NCI-H524 treated with DMSO at 0.1 percent for 48 hours (cell line): ENCODE measurements at regions not wholly inside any gene's neighbourhood (a gene's known extent, or its start where the extent isn't known, plus 50 kb on each side); places are given as distances from the start of the nearest gene placed in this dataset.
A peak's percentile ranks its signal among the peaks of the same experiment; 100 is the strongest.
"Not testable (repeated sequence)": the region's sequence is repeated elsewhere in the genome, so short reads cannot be mapped to it uniquely, and the experiment has no call there.

Experiments
- DNase-seq: peaks from one replicate; lab custom pipeline; 2025; lab: John Stamatoyannopoulos, UW

- peak; percentile 36 for DNase-seq
Observed at GRCh38 chr18:76721207-76721996, 101.0 kb upstream of the ZNF236 start.

- DNase-seq = no peak
Observed at GRCh38 chr18:76720683-76721082, 101.7 kb upstream of the ZNF236 start.

GRCh38 chr18:76715012-76715610 lies 107.2 kb upstream of the ZNF236 start:
- no peak for DNase-seq

- no peak for DNase-seq
Observed at GRCh38 chr18:76713432-76713831, 108.9 kb upstream of the ZNF236 start.

- DNase-seq = no peak
Observed at GRCh38 chr18:76712511-76713140, 109.7 kb upstream of the ZNF236 start.

GRCh38 chr18:76710646-76711520 lies 111.5 kb upstream of the ZNF236 start:
- DNase-seq = no peak

- DNase-seq = peak; percentile 43
Observed at GRCh38 chr18:76709659-76710645, 112.4 kb upstream of the ZNF236 start.

GRCh38 chr18:76708722-76709353 lies 113.5 kb upstream of the ZNF236 start:
- no peak for DNase-seq

GRCh38 chr18:76708071-76708721 lies 114.2 kb upstream of the ZNF236 start:
- no peak for DNase-seq

- DNase-seq = no peak
Observed at GRCh38 chr18:76707534-76707933, 114.8 kb upstream of the ZNF236 start.

- DNase-seq = not testable (repeated sequence)
Observed at GRCh38 chr18:76704589-76704988, 117.8 kb upstream of the ZNF236 start.

- no peak for DNase-seq
Observed at GRCh38 chr18:76699923-76700322, 122.4 kb upstream of the ZNF236 start.

- DNase-seq = no peak
Observed at GRCh38 chr18:76697441-76697901, 124.9 kb upstream of the ZNF236 start.

GRCh38 chr18:76691800-76692199 lies 130.6 kb upstream of the ZNF236 start:
- DNase-seq = no peak

- no peak for DNase-seq
Observed at GRCh38 chr18:76689646-76690264, 132.6 kb upstream of the ZNF236 start.

- no peak for DNase-seq
Observed at GRCh38 chr18:76688724-76689472, 133.5 kb upstream of the ZNF236 start.

GRCh38 chr18:76687304-76687962 lies 134.9 kb upstream of the ZNF236 start:
- no peak for DNase-seq

GRCh38 chr18:76686737-76687231 lies 135.6 kb upstream of the ZNF236 start:
- DNase-seq = no peak
